ENCODE measurements at regions not wholly inside any gene's neighbourhood (a gene's known extent, or its start where the extent isn't known, plus 50 kb on each side); places are given as distances from the start of the nearest gene placed in this dataset.

- H3K27ac ChIP-seq, result no peak overlapping the region
- CTCF ChIA-PET, result interaction anchor here (0.7 kb wide), 1 partner anchor 1364 kb away, joined by 3 read pairs; no protein-coding TSS in a partner anchor
These were observed 531.9 kb downstream of the OLFM4 start for GRCh38 chr13:53560556-53560955.

DNA sequence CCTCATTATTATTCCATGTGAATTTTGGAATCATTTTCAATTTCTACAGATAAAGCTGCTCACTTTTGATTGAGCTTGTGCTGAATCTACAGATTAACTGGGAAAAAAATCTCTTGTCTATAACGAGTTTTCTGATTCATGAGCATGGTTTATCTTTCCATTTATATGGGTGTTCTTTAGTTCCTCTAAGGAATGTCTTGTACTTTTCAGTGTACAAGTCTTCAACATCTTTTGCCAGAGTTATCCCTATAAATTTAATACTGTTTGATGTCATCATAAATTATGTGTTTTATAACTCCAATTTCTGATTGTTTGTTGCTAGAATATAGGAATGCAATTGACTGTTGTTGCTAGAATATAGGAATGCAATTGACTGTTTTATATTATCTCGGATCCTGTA is 533.8 kb downstream of the OLFM4 start:
- no peak for DNase-seq (ENCODE audit: low spot score)
- ChIA-PET CTCF (no interaction called here), POLR2A (ENCODE audit: low non-redundant PET) (no interaction called here)
- H3K27ac ChIP-seq, result no peak overlapping the region
- TF ChIP-seq, protein P1, sequence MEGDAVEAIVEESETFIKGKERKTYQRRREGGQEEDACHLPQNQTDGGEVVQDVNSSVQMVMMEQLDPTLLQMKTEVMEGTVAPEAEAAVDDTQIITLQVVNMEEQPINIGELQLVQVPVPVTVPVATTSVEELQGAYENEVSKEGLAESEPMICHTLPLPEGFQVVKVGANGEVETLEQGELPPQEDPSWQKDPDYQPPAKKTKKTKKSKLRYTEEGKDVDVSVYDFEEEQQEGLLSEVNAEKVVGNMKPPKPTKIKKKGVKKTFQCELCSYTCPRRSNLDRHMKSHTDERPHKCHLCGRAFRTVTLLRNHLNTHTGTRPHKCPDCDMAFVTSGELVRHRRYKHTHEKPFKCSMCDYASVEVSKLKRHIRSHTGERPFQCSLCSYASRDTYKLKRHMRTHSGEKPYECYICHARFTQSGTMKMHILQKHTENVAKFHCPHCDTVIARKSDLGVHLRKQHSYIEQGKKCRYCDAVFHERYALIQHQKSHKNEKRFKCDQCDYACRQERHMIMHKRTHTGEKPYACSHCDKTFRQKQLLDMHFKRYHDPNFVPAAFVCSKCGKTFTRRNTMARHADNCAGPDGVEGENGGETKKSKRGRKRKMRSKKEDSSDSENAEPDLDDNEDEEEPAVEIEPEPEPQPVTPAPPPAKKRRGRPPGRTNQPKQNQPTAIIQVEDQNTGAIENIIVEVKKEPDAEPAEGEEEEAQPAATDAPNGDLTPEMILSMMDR (conservative IDR thresholded peaks at IDR 0.05; ENCODE audit: low read depth), result no peak

More at GRCh38 chr13:53560556-53560955, 531.9 kb downstream of the OLFM4 start:
- DNase-seq (ENCODE audit: low spot score), result no peak
- POLR2A ChIA-PET (ENCODE audit: low non-redundant PET), result no interaction called here
- TF ChIP-seq, protein P1 (conservative IDR thresholded peaks at IDR 0.05; ENCODE audit: low read depth), result no peak

- no peak overlapping the region for H3K27ac ChIP-seq
- CTCF ChIA-PET, result no interaction called here
- TF ChIP-seq, protein P1 (conservative IDR thresholded peaks at IDR 0.05; ENCODE audit: low read depth), result no peak
- no peak for DNase-seq (ENCODE audit: low spot score)
- POLR2A ChIA-PET (ENCODE audit: low non-redundant PET), result no interaction called here
These were observed 539.9 kb downstream of the OLFM4 start for GRCh38 chr13:53568491-53568890.

GRCh38 chr13:53569453-53569852 is 540.8 kb downstream of the OLFM4 start:
- no peak overlapping the region for H3K27ac ChIP-seq
- no peak for DNase-seq (ENCODE audit: low spot score)
- POLR2A ChIA-PET (ENCODE audit: low non-redundant PET), result no interaction called here
- TF ChIP-seq, protein P1 (conservative IDR thresholded peaks at IDR 0.05; ENCODE audit: low read depth), result no peak
- CTCF ChIA-PET, result no interaction called here

GRCh38 chr13:53601113-53601512 is 572.5 kb downstream of the OLFM4 start:
- CTCF ChIA-PET, result no interaction called here
- POLR2A ChIA-PET (ENCODE audit: low non-redundant PET), result no interaction called here

DNA sequence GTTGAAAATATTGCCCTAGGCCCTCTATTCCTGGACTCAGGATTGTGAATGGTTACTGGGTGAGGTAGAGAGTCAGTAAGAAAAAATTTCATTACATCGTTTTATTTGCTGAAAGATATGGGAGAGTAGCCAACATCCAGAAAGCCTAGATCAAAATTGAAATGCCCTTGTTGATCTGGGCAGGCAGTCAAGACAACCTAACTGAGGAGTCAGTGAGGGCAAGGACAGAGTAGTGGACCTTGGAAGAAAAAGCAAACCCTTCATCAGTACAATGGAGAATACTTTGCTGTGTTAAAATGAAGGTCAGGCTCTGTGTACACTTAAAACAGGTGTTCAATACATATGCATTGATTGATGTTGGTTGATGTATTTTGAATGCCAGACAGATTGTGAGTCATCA is 576.7 kb downstream of the OLFM4 start:
- TF ChIP-seq, protein P1 (conservative IDR thresholded peaks at IDR 0.05; ENCODE audit: low read depth), result no peak
- no peak for DNase-seq (ENCODE audit: low spot score)
- ChIA-PET CTCF (interaction anchor here (0.6 kb wide), 1 partner anchor 589 kb away, joined by 3 read pairs; no protein-coding TSS in a partner anchor), POLR2A (ENCODE audit: low non-redundant PET) (no interaction called here)
- H3K27ac ChIP-seq, result no peak overlapping the region

More at GRCh38 chr13:53601113-53601512, 572.5 kb downstream of the OLFM4 start:
- H3K27ac ChIP-seq, result no peak overlapping the region
- TF ChIP-seq, protein P1 (conservative IDR thresholded peaks at IDR 0.05; ENCODE audit: low read depth), result no peak
- no peak for DNase-seq (ENCODE audit: low spot score)

- DNase-seq (ENCODE audit: low spot score), result no peak
- POLR2A ChIA-PET (ENCODE audit: low non-redundant PET), result no interaction called here
- TF ChIP-seq, protein P1 (conservative IDR thresholded peaks at IDR 0.05; ENCODE audit: low read depth), result no peak
- no peak overlapping the region for H3K27ac ChIP-seq
- CTCF ChIA-PET, result no interaction called here
These were observed 583.6 kb downstream of the OLFM4 start for GRCh38 chr13:53612200-53612599.
